ENCODE measurements at regions not wholly inside any gene's neighbourhood (a gene's known extent, or its start where the extent isn't known, plus 50 kb on each side); places are given as distances from the start of the nearest gene placed in this dataset.
"Not testable (repeated sequence)": the region's sequence is repeated elsewhere in the genome, so short reads cannot be mapped to it uniquely, and the experiment has no call there.

DNA sequence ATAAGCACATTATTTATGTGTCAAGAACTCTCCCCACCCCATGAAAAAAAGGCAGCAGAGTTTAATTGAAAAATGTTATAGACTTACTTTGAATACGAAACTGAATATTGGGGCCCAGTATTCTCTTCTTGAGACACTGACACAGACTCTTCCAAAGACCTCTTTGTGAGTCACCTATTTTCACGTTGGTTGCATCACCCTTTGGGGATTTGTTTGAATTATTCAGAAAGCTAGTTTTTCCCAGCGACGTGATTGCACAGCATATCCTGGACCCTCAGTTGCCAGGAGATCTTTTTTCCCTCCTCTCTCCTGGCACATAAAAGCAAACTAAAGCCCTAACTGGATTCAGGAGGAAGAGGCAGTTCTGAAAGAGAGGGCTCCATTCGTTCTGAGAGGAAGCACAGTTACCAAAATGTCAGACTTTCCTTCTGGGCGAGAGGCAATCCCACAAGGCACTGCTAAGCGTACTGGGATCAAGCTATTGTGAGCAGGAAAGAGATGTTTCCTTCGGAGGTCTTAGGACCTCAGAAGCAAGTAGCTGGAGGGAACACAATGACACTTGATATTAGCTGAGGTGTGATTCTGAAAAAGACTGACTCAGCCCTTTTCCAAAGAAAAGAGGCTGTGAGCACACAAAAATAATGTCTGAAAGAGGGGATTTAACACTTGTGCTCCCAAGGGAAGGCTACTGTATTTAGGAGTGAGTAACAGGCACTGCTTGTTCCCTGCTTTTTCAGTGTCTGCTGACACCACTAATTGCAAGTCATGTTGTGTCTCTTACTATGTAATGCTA lies 65.8 kb upstream of the CADPS start:
- TF ChIP-seq, protein P1, sequence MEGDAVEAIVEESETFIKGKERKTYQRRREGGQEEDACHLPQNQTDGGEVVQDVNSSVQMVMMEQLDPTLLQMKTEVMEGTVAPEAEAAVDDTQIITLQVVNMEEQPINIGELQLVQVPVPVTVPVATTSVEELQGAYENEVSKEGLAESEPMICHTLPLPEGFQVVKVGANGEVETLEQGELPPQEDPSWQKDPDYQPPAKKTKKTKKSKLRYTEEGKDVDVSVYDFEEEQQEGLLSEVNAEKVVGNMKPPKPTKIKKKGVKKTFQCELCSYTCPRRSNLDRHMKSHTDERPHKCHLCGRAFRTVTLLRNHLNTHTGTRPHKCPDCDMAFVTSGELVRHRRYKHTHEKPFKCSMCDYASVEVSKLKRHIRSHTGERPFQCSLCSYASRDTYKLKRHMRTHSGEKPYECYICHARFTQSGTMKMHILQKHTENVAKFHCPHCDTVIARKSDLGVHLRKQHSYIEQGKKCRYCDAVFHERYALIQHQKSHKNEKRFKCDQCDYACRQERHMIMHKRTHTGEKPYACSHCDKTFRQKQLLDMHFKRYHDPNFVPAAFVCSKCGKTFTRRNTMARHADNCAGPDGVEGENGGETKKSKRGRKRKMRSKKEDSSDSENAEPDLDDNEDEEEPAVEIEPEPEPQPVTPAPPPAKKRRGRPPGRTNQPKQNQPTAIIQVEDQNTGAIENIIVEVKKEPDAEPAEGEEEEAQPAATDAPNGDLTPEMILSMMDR (conservative IDR thresholded peaks at IDR 0.05) = no peak
- no peak for TF ChIP-seq ZFX (IDR thresholded peaks at IDR 0.05)
- H3K27ac ChIP-seq = no peak overlapping the region

DNA sequence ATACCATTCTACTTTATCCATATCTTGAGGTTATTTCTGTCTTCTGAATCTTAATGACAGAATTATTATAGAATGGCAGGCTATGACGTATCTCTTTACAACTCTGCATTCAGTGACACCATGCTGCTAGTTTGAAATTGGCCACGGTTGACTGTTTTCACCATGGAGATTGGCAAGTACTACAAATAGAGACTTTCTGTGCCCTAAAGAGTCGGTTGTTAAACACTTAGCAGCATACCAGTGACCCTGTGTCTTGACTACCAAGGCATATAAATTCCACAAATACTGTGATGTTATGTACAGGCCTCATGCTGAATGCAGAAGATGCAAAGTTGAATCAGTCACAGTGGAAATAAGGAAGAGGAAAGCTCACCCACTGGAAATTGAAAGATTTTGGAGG lies 67.0 kb upstream of the CADPS start:
- no peak for TF ChIP-seq ZFX (IDR thresholded peaks at IDR 0.05)
- TF ChIP-seq, protein P1 (conservative IDR thresholded peaks at IDR 0.05) = no peak
- H3K27ac ChIP-seq = no peak overlapping the region

DNA sequence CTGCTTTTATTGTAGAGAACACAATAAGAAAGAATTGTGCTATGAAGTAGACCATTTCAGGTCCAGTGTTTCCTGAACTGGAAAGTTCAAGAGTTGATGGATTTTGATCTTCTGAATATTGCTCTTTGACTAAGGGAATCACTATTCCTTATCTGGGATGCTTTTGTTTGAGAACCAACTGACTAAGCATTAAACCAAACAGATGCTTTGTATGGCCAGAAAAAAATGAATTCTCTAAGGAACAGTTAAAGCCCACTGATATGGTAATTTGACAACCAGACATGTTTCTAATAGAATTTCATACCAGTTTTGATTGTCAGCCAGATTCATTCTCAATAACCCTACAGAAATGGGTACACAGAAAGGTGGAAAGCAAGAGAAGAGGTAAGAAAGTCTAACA lies 67.5 kb upstream of the CADPS start:
- no peak overlapping the region for H3K27ac ChIP-seq
- TF ChIP-seq, protein P1 (conservative IDR thresholded peaks at IDR 0.05) = no peak
- TF ChIP-seq ZFX (IDR thresholded peaks at IDR 0.05) = no peak

DNA sequence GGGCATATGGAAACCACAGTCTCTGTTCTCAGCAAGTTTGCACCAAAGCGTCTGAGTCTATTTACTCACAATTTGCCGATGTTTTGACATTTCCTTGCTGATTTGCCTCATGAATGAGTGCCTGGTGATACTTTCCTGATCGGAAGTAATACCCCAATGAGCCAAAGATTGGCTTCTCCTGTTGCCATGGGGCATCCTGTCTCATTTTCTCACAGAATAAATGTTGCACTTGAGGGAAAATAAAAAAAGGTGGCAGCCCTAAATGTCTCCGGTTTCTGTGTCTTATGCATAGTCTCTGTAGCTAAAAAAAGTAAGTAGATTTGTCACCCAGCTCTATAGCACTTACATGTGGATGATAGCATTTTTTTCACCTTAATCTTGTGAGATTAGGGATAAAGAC lies 73.7 kb upstream of the CADPS start:
- no peak overlapping the region for H3K27ac ChIP-seq
- TF ChIP-seq, protein P1 (conservative IDR thresholded peaks at IDR 0.05) = no peak
- no peak for TF ChIP-seq ZFX (IDR thresholded peaks at IDR 0.05)

DNA sequence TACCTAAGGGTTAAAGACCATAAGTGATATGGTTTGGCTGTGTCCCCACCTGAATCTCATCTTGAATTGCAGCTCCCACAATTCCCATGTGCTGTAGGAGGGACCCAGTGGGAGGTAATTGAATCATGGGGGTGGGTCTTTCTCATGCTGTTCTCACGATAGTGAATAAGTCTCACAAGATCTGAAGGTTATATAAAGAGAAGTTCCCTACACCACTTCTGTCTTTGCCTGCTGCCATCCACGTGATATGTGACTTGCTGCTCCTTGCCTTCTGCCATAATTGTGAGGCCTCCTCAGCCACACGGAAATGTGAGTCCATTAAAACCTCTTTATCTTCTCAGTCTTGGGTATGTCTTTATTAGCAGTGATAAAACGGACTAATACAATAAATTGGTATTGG lies 75.0 kb upstream of the CADPS start:
- no peak overlapping the region for H3K27ac ChIP-seq
- TF ChIP-seq, protein P1 (conservative IDR thresholded peaks at IDR 0.05) = no peak
- no peak for TF ChIP-seq ZFX (IDR thresholded peaks at IDR 0.05)

DNA sequence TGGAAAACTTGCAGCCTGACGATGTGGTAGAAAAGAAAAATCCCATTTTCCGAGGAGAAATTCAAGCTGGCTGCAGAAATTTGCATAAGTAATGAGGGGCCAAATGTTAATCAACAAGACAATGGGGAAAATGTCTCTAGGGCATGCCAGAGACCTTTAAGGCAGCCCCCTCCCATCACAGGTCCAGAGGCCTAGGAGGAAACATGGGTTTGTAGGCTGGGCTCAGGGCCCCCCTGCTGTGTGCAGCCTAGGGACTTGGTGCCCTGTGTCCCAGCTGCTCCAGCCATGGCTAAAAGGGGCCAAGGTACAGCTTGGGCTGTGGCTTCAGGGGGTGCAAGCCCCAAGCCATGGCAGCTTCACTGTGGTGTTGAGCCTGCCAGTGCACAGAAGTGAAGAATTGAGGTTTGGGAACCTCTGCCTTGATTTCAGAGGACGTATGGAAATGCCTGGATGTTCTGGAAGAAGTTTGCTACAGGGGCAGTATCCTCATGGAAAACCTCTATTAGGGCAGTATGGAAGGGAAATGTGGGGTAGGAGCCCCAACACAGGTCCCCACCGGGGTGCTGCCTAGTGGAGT lies 75.9 kb upstream of the CADPS start:
- TF ChIP-seq, protein P1 (conservative IDR thresholded peaks at IDR 0.05) = no peak
- no peak for TF ChIP-seq ZFX (IDR thresholded peaks at IDR 0.05)

DNA sequence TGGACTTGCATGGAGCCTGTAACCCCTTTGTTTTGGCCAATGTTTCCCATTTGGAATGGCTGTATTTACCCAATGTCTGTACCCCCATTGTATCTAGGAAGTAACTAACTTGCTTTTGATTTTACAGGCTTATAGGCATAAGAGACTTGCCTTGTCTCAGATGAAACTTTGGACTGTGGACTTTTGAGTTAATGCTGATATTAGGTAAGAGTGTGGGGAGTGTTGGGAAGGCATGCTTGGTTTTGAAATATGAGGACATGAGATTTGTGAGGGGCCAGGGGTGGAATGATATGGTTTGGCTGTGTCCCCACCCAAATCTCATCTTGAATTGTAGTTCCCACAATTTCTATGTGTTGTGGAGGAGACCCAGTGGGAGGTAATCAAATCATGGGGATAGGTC lies 76.7 kb upstream of the CADPS start:
- not testable (repeated sequence) for H3K27ac ChIP-seq

More for the DNA sequence above, 75.9 kb upstream of the CADPS start:
- no peak overlapping the region for H3K27ac ChIP-seq

DNA sequence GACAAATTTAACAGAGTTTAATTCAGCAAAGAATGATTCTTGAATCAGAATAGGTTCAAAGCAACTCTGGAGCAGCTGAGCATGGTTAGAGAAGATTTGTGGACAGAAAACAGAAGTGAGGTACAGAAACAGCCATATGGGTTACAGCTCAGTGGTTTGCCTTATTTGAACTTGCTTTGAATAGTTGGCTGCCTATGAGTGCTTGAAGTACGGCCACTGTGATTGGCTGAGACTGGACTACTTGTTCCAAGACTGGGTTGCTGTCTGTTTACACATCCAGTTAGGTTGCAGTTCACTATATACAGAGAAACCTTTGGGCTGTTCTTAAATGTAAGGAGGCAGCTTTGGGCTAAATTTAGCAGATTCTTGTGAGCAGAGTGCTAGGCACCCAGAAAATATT lies 79.4 kb upstream of the CADPS start:
- no peak overlapping the region for H3K27ac ChIP-seq
- TF ChIP-seq, protein P1 (conservative IDR thresholded peaks at IDR 0.05) = no peak
- TF ChIP-seq ZFX (IDR thresholded peaks at IDR 0.05) = no peak
